Posterior vena cava (tissue), 2 donors: ENCODE measurements at regions not wholly inside any gene's neighbourhood (a gene's known extent, or its start where the extent isn't known, plus 50 kb on each side); places are given as distances from the start of the nearest gene placed in this dataset.
A peak's percentile ranks its signal among the peaks of the same experiment; 100 is the strongest.
"Not testable (repeated sequence)": the region's sequence is repeated elsewhere in the genome, so short reads cannot be mapped to it uniquely, and the experiment has no call there.

Source experiments
- DNase-seq: peaks from one replicate; pipeline ENCODE4 v3.0.0-alpha.2; 2020; ENCODE audit warnings: low spot score
- intact Hi-C, 2 donors: fragments of 100-400 bp; cut with DNase I; formaldehyde crosslinking; loops; one replicate each; pipeline versions ENCODE4 v1.14.1 to v1.14.2; 2022 to 2023
- donor health status: DM: yes; HTN: yes; CAD: no.
- donor health status: DM: yes; HTN: yes; CAD: no.

GRCh38 chr2:742221-742620 is 65.0 kb upstream of the TMEM18 start:
- DNase-seq: no peak
- intact Hi-C loops: no loop called here

- intact Hi-C loops: no loop called here
- no peak for DNase-seq
These were observed 63.9 kb upstream of the TMEM18 start for GRCh38 chr2:741195-741496.

GRCh38 chr2:740322-741194 is 63.4 kb upstream of the TMEM18 start:
- intact Hi-C loops: not testable (repeated sequence)

GRCh38 chr2:739864-740321 is 62.7 kb upstream of the TMEM18 start:
- intact Hi-C loops, DNase-seq: not testable (repeated sequence)

More at GRCh38 chr2:740322-741194, 63.4 kb upstream of the TMEM18 start:
- DNase-seq: peak; percentile 93

- intact Hi-C loops: no loop called here
- no peak for DNase-seq
These were observed 59.7 kb upstream of the TMEM18 start for GRCh38 chr2:736939-737338.

GRCh38 chr2:735670-736218 is 58.5 kb upstream of the TMEM18 start:
- DNase-seq: no peak
- intact Hi-C loops: no loop called here

- no peak for DNase-seq
- intact Hi-C loops: no loop called here
These were observed 57.3 kb upstream of the TMEM18 start for GRCh38 chr2:734496-734895.

- intact Hi-C loops: no loop called here
- no peak for DNase-seq
These were observed 56.3 kb upstream of the TMEM18 start for GRCh38 chr2:733495-733894.

- no peak for DNase-seq
- intact Hi-C loops: no loop called here
These were observed 55.8 kb upstream of the TMEM18 start for GRCh38 chr2:733001-733400.

- no peak for DNase-seq
- intact Hi-C loops: no loop called here
These were observed 54.5 kb upstream of the TMEM18 start for GRCh38 chr2:731711-732110.

GRCh38 chr2:729376-729861 is 52.2 kb upstream of the TMEM18 start:
- DNase-seq: no peak
- intact Hi-C loops: no loop called here

- intact Hi-C loops: no loop called here
- no peak for DNase-seq
These were observed 51.0 kb upstream of the TMEM18 start for GRCh38 chr2:728165-728564.

GRCh38 chr2:727071-727470 is 49.9 kb upstream of the TMEM18 start:
- intact Hi-C loops: no loop called here
- DNase-seq: no peak
